Cardiac fibroblast (primary cell): ENCODE measurements at regions not wholly inside any gene's neighbourhood (a gene's known extent, or its start where the extent isn't known, plus 50 kb on each side); places are given as distances from the start of the nearest gene placed in this dataset.

Experiments used
- DNase-seq, 2 donors: peaks; one replicate each; pipeline versions ENCODE4 v3.0.0 to v3.0.0-alpha.2; 2010; ENCODE audit warnings: low read depth in 2 of 2
- H3K4me3 ChIP-seq, 2 donors: replicated peaks in 1 of 2; 1 replicate in 1 of 2; 2 replicates in 1 of 2; pipeline ENCODE4 v1.5.1; 2011; ENCODE audit warnings: low read depth in 2 of 2, low read length in 2 of 2, mild to moderate bottlenecking in 2 of 2, moderate library complexity in 1 of 2
- CTCF ChIP-seq: IDR thresholded peaks from one replicate; pipeline ENCODE4 v1.5.1; 2011; ENCODE audit warnings: low read depth, mild to moderate bottlenecking, low read length, inconsistent platforms

DNA sequence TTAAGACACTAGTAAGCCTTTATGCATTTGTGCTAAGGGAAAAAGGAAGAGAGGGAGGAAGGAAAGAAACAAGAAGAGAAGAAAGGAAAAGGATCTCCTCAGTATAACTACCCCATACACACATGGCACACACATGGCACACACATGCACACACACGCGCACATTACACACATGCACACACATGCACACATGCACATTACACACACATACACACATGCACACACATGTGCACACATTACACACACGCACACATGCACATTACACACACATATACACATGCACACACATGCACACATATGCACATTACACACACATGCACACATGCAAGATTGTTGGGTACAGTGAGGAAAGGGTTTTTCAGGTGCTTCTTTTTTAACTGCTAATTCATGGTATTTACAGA, 311.2 kb downstream of the SKIDA1 start:
- TF ChIP-seq CTCF = no peak
- no peak for DNase-seq
- no peak overlapping the region for H3K4me3 ChIP-seq

GRCh38 chr10:21213381-21213780, 312.1 kb downstream of the SKIDA1 start:
- DNase-seq = no peak
- no peak for TF ChIP-seq CTCF
- no peak overlapping the region for H3K4me3 ChIP-seq

DNA sequence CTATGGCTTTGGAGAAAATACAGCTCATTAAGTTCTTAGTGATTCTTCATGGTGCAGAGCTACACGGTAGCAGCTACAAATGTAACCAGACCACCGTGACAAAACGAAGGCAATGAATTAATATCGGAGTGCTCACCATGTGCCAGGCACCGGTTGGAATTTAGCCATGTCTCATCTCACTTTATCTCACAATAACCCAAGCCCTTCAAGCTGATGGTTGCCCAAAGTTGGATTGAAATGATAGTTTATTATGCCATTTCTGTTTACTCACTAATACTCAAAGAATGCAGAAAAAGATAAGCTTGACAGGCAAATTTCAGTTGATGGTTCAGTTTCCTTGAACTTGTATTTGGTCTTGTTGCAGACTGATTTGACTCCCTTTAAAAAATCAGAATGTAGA, 312.6 kb downstream of the SKIDA1 start:
- no peak for DNase-seq
- no peak overlapping the region for H3K4me3 ChIP-seq
- no peak for TF ChIP-seq CTCF

GRCh38 chr10:21212348-21212747, 313.1 kb downstream of the SKIDA1 start:
- no peak for TF ChIP-seq CTCF
- H3K4me3 ChIP-seq = no peak overlapping the region
- DNase-seq = no peak

GRCh38 chr10:21209495-21209894, 312.4 kb upstream of the NEBL start:
- no peak for DNase-seq
- no peak overlapping the region for H3K4me3 ChIP-seq
- TF ChIP-seq CTCF = no peak

DNA sequence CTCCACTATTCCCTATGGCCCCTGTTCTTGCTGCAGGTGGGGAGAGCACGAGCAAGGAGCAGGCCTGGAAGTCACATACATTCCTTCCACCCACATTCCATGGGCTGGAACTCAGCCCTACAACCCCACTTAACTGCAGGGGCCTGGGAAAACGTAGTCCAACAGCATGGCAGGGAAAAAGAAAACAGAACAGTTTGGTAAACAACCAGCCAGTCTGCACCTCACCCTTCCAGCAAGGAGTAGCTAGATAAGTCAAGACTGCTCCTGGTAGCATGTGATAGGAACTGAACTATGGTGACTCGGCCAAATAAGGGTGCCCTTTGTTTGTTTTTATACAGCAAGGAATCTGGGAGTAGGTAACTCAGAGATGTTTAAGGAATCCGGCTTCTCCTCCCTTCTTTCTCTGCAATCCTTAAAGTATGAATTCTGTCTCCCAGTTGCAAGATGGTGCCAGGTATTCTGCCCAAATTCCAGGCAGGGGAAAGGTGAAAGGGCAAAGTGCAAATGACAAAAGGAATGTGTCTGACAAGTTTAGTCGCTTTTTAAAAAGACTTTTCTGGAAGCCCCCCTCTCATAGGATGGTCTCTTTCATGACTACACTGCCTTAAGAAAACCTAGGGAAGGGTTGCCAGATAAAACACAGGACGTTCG, 311.7 kb upstream of the NEBL start:
- no peak overlapping the region for H3K4me3 ChIP-seq
- no peak for TF ChIP-seq CTCF
- DNase-seq = peak in 1 of 2 donors; percentile 11
